LNCAP (cell line): ENCODE measurements at regions not wholly inside any gene's neighbourhood (a gene's known extent, or its start where the extent isn't known, plus 50 kb on each side); places are given as distances from the start of the nearest gene placed in this dataset.

Source experiments
- TF ChIP-seq, protein P1 (sequence below): fragments of 450-650 bp; IDR thresholded peaks from 2 replicates; pipeline ENCODE4 v1.5.1; 2017; ENCODE audit warnings: mild to moderate bottlenecking

- TF ChIP-seq, protein P1, sequence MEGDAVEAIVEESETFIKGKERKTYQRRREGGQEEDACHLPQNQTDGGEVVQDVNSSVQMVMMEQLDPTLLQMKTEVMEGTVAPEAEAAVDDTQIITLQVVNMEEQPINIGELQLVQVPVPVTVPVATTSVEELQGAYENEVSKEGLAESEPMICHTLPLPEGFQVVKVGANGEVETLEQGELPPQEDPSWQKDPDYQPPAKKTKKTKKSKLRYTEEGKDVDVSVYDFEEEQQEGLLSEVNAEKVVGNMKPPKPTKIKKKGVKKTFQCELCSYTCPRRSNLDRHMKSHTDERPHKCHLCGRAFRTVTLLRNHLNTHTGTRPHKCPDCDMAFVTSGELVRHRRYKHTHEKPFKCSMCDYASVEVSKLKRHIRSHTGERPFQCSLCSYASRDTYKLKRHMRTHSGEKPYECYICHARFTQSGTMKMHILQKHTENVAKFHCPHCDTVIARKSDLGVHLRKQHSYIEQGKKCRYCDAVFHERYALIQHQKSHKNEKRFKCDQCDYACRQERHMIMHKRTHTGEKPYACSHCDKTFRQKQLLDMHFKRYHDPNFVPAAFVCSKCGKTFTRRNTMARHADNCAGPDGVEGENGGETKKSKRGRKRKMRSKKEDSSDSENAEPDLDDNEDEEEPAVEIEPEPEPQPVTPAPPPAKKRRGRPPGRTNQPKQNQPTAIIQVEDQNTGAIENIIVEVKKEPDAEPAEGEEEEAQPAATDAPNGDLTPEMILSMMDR: no peak
Observed at GRCh38 chr7:106418094-106418493, 133.3 kb upstream of the NAMPT start.

- TF ChIP-seq, protein P1: no peak
Observed at GRCh38 chr7:106417273-106417902, 132.6 kb upstream of the NAMPT start.

DNA sequence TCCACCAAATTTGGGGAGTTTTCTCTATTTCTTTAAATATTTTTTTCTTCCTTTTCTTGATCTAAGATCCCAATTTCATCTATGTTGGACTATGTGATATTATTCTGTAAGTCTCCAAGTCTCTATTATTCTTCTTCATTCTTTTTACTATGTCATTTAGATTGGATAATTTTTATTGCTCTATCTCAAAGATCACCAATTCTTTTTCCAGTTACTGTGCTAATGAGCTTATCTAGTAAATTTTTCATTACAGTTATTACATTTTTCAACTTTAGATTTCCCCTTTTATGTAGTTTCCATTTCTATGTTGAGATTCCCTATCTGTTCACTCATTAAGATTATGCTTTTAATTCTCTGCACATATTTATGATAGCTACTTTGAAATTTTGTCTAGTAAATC is 131.6 kb upstream of the NAMPT start:
- TF ChIP-seq, protein P1: no peak

DNA sequence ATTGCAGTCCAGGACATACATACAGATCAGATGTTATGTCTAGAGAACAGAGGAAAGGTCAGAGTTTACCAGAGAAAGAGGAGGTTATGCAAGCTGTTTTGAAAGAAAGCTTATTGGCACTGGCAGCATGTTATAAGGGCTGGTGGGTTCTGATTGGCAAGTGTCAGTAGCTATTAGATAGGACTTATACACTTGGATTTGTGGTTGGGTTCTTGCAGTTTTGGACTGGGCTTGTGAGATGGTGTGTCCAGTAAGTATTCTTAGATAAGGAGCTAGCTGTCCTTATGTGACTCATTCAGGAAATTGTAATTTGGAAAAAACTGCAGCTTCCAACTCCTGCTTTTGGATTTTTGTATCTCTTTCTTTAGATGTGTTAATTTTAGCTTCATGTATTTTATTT is 130.7 kb upstream of the NAMPT start:
- TF ChIP-seq, protein P1: no peak

DNA sequence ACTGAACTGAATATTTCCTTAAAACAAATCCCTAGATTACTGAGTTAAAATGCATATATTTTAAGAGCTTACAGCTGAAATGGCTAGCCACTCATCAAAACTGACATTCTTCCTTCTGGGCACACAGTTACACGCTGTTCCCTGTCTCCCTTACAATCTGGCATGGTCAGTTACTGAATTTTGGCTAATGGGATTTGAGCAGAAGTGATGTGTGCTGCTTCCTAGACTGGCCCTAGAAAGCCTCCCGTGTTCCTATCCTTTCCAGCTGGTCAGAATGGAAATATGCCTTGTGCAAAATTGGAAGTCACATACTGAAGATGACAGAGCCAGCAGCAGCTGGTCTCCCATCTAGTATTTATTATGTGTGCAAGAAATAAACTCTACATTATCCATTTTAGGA is 128.7 kb upstream of the NAMPT start:
- TF ChIP-seq, protein P1: no peak

DNA sequence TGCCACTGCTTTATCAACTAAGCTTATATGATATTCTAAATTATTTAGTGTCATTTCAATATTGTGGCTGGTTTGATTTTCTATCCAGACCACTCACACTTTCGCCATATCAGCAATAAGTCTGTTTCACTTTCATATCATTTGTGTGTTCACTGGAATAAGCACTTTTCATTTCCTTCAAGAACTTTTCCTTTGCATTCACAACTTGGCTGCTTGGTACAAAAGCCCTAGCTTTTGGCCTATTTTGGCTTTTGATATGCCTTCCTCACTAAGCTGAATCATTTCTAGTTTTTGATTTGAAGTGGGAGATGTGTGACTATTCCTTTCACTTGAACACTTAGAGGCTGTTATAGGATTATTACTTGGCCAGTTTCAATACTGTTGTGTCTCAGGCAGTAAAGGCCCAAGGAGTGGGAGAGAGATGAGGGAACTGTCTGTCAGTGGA is 120.9 kb upstream of the NAMPT start:
- TF ChIP-seq, protein P1: no peak

DNA sequence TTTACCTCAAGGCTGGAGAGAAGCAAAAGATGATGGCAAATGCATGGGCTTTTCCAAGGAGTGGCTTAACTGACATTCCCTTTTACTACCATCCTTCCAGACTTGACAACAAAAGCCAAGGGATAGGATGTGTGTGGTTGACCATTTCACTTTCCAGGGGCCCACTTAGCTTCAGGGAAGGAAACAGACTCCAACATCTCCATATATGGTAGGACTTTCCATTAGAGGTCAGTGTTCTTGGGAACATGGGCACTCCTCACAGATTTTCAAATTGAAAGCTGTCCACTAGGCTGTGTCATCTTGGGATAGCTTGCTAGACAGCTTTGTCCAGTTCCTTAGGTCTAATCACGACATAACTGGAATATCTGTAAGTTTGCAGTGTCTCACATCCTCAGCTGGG is 118.1 kb upstream of the NAMPT start:
- TF ChIP-seq, protein P1: no peak

DNA sequence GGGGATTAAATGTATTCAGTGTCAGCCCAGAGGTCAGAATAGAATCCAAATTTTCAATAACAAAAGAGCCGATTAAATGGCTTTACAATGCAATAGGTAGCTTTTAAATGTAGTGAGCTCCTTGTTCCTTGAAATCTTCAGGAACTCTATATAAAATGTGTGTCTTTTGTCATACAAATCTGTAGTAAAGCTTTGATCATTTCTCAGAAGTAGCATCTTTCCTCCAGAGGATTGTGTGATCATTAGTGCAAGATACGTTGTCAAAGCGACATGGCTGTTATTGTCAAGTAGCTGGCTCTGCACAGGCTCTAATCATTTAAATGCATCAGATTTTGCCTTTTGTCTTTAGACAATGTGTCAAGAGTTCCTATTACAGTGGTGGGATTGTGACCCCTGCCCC is 116.1 kb upstream of the NAMPT start:
- TF ChIP-seq, protein P1: no peak
